GM23338 (cell line): ENCODE measurements at regions not wholly inside any gene's neighbourhood (a gene's known extent, or its start where the extent isn't known, plus 50 kb on each side); places are given as distances from the start of the nearest gene placed in this dataset.
"Not testable (repeated sequence)": the region's sequence is repeated elsewhere in the genome, so short reads cannot be mapped to it uniquely, and the experiment has no call there.

ENCODE experiments used
- ATAC-seq: fragments of 200-7000 bp; cut with Tn5 transposase; 3 replicates; pipeline ENCODE4 v1.9.1; 2020
- DNase-seq: peaks from one replicate; pipeline ENCODE4 v3.0.0-alpha.2; 2015; ENCODE audit warnings: low spot score
- H2AFZ ChIP-seq: fragments of 200-600 bp; sonication (generic); 2 replicates; pipeline ENCODE4 v1.8.0; 2016; ENCODE audit warnings: antibody characterized with exemption, mild to moderate bottlenecking, moderate library complexity
- H3F3A ChIP-seq: fragments of 200-600 bp; sonication (generic); replicated peaks from 2 replicates; pipeline ENCODE4 v1.8.0; 2017; ENCODE audit warnings: antibody characterized with exemption, mixed run types, low read depth
- H3K27ac ChIP-seq: fragments of 200-600 bp; sonication (generic); 2 replicates; pipeline ENCODE4 v1.6.1; 2016; ENCODE audit warnings: low read depth
- H3K27me3 ChIP-seq: fragments of 200-600 bp; sonication (generic); 2 replicates; pipeline ENCODE4 v1.8.0; 2016; ENCODE audit warnings: mild to moderate bottlenecking, mixed run types, moderate library complexity; ENCODE audit not compliant: insufficient read depth
- H3K36me3 ChIP-seq: fragments of 200-600 bp; sonication (generic); 2 replicates; pipeline ENCODE4 v1.8.0; 2016; ENCODE audit warnings: mild to moderate bottlenecking; ENCODE audit not compliant: insufficient read depth
- H3K4me1 ChIP-seq: fragments of 200-600 bp; sonication (generic); 2 replicates; pipeline ENCODE4 v1.8.0; 2016; ENCODE audit warnings: mild to moderate bottlenecking, moderate library complexity; ENCODE audit not compliant: insufficient read depth
- H3K4me2 ChIP-seq: fragments of 200-600 bp; sonication (generic); 2 replicates; pipeline ENCODE4 v1.7.1; 2017; ENCODE audit warnings: mixed run types
- H3K4me3 ChIP-seq: fragments of 200-600 bp; sonication (generic); 2 replicates; pipeline ENCODE4 v1.6.1; 2016; ENCODE audit warnings: mixed run types
- H3K79me2 ChIP-seq: fragments of 200-600 bp; sonication (generic); replicated peaks from 2 replicates; pipeline ENCODE4 v1.8.0; 2017; ENCODE audit warnings: mild to moderate bottlenecking; ENCODE audit not compliant: insufficient read depth
- H3K9me2 ChIP-seq: fragments of 200-600 bp; sonication (generic); 2 replicates; pipeline ENCODE4 v1.8.0; 2017; ENCODE audit not compliant: insufficient read depth
- H4K20me1 ChIP-seq: fragments of 200-600 bp; sonication (generic); replicated peaks from 2 replicates; pipeline ENCODE4 v1.8.0; 2017; ENCODE audit warnings: mild to moderate bottlenecking; ENCODE audit not compliant: insufficient read depth
- H3K27ac Mint-ChIP-seq: 2 replicates; pipeline ENCODE4 v1.8.0; 2020; ENCODE audit warnings: inconsistent platforms, mild to moderate bottlenecking, moderate library complexity, mixed read lengths
- H3K27me3 Mint-ChIP-seq: 3 replicates; pipeline ENCODE4 v1.8.0; 2022; ENCODE audit warnings: low read depth, mild to moderate bottlenecking, moderate library complexity, mixed read lengths, inconsistent platforms; ENCODE audit not compliant: insufficient read depth, poor library complexity
- H3K36me3 Mint-ChIP-seq: 3 replicates; pipeline ENCODE4 v1.8.0; 2021; ENCODE audit warnings: low read depth, mild to moderate bottlenecking, inconsistent platforms, moderate library complexity, mixed read lengths
- H3K4me1 Mint-ChIP-seq: 3 replicates; pipeline ENCODE4 v1.8.0; 2020; ENCODE audit warnings: mild to moderate bottlenecking, inconsistent platforms, mixed read lengths
- H3K4me3 Mint-ChIP-seq: 3 replicates; pipeline ENCODE4 v1.8.0; 2021; ENCODE audit warnings: moderate library complexity, mild to moderate bottlenecking, inconsistent platforms, mixed read lengths
- H3K9me3 Mint-ChIP-seq: 3 replicates; pipeline ENCODE4 v1.8.0; 2020; ENCODE audit warnings: moderate library complexity, mild to moderate bottlenecking, inconsistent platforms, mixed read lengths
- POLR2AphosphoS5 ChIP-seq: IDR thresholded peaks from 2 replicates; pipeline ENCODE4 v1.6.1; 2016; ENCODE audit warnings: antibody characterized with exemption, low read depth
- TF ChIP-seq, protein P1 (sequence below): fragments of 250-450 bp; sonication (Bioruptor Pico); IDR thresholded peaks from 2 replicates; pipeline ENCODE4 v1.5.0; 2020; ENCODE audit warnings: mild to moderate bottlenecking, moderate library complexity

- TF ChIP-seq, protein P1, sequence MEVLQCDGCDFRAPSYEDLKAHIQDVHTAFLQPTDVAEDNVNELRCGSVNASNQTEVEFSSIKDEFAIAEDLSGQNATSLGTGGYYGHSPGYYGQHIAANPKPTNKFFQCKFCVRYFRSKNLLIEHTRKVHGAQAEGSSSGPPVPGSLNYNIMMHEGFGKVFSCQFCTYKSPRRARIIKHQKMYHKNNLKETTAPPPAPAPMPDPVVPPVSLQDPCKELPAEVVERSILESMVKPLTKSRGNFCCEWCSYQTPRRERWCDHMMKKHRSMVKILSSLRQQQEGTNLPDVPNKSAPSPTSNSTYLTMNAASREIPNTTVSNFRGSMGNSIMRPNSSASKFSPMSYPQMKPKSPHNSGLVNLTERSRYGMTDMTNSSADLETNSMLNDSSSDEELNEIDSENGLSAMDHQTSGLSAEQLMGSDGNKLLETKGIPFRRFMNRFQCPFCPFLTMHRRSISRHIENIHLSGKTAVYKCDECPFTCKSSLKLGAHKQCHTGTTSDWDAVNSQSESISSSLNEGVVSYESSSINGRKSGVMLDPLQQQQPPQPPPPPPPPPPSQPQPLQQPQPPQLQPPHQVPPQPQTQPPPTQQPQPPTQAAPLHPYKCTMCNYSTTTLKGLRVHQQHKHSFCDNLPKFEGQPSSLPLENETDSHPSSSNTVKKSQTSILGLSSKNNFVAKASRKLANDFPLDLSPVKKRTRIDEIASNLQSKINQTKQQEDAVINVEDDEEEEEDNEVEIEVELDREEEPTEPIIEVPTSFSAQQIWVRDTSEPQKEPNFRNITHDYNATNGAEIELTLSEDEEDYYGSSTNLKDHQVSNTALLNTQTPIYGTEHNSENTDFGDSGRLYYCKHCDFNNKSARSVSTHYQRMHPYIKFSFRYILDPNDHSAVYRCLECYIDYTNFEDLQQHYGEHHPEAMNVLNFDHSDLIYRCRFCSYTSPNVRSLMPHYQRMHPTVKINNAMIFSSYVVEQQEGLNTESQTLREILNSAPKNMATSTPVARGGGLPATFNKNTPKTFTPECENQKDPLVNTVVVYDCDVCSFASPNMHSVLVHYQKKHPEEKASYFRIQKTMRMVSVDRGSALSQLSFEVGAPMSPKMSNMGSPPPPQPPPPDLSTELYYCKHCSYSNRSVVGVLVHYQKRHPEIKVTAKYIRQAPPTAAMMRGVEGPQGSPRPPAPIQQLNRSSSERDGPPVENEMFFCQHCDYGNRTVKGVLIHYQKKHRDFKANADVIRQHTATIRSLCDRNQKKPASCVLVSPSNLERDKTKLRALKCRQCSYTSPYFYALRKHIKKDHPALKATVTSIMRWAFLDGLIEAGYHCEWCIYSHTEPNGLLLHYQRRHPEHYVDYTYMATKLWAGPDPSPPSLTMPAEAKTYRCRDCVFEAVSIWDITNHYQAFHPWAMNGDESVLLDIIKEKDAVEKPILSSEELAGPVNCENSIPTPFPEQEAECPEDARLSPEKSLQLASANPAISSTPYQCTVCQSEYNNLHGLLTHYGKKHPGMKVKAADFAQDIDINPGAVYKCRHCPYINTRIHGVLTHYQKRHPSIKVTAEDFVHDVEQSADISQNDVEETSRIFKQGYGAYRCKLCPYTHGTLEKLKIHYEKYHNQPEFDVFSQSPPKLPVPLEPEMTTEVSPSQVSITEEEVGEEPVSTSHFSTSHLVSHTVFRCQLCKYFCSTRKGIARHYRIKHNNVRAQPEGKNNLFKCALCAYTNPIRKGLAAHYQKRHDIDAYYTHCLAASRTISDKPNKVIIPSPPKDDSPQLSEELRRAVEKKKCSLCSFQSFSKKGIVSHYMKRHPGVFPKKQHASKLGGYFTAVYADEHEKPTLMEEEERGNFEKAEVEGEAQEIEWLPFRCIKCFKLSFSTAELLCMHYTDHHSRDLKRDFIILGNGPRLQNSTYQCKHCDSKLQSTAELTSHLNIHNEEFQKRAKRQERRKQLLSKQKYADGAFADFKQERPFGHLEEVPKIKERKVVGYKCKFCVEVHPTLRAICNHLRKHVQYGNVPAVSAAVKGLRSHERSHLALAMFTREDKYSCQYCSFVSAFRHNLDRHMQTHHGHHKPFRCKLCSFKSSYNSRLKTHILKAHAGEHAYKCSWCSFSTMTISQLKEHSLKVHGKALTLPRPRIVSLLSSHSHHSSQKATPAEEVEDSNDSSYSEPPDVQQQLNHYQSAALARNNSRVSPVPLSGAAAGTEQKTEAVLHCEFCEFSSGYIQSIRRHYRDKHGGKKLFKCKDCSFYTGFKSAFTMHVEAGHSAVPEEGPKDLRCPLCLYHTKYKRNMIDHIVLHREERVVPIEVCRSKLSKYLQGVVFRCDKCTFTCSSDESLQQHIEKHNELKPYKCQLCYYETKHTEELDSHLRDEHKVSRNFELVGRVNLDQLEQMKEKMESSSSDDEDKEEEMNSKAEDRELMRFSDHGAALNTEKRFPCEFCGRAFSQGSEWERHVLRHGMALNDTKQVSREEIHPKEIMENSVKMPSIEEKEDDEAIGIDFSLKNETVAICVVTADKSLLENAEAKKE, result no peak
Measured at GRCh38 chr9:104319685-104320084, 184.4 kb upstream of the OR13F1 start (continued).

GRCh38 chr9:104322596-104322995 is 181.5 kb upstream of the OR13F1 start:
- no peak for ATAC-seq
- no peak overlapping the region; the same call in 1 of the 2 replicates for H3K27ac Mint-ChIP-seq
- no peaks in the 10 kb centered on the region for H3K36me3 Mint-ChIP-seq

GRCh38 chr9:104323967-104324694 is 179.9 kb upstream of the OR13F1 start:
- not testable (repeated sequence) for H3K4me3 ChIP-seq, DNase-seq, H3F3A ChIP-seq, H2AFZ ChIP-seq, H3K79me2 ChIP-seq, H3K4me1 Mint-ChIP-seq, ATAC-seq, H3K27ac Mint-ChIP-seq, H3K27me3 ChIP-seq, H3K9me2 ChIP-seq, H3K36me3 ChIP-seq, H3K4me3 Mint-ChIP-seq, H3K9me3 Mint-ChIP-seq, H3K36me3 Mint-ChIP-seq, H3K4me1 ChIP-seq, H3K4me2 ChIP-seq, H4K20me1 ChIP-seq, H3K27me3 Mint-ChIP-seq, H3K27ac ChIP-seq

More at GRCh38 chr9:104322596-104322995, 181.5 kb upstream of the OR13F1 start:
- H3K9me2 ChIP-seq, result no peaks in the 10 kb centered on the region
- TF ChIP-seq POLR2AphosphoS5, result no peak
- Mint-ChIP-seq H3K4me3 (no peak overlapping the region), H3K9me3 (peaks cover 2% of the 10 kb centered on the region; the same call in 2 of the 3 replicates), H3K27me3 (no peaks in the 10 kb centered on the region), H3K4me1 (peaks cover 3% of the 10 kb centered on the region; the same call in 2 of the 3 replicates)
- H2AFZ ChIP-seq, result peak overlapping the region; percentile 29; the same call in 1 of the 2 replicates
- no peaks in the 10 kb centered on the region for H3K79me2 ChIP-seq
- no peaks in the 10 kb centered on the region for H4K20me1 ChIP-seq
- H3K36me3 ChIP-seq, result no peaks in the 10 kb centered on the region
- H3K4me1 ChIP-seq, result no peaks in the 10 kb centered on the region
- DNase-seq, result no peak
- no peak overlapping the region for H3K27ac ChIP-seq
- no peaks in the 10 kb centered on the region for H3F3A ChIP-seq
- H3K4me2 ChIP-seq, result no peak overlapping the region
- no peaks in the 10 kb centered on the region for H3K27me3 ChIP-seq
- no peak overlapping the region for H3K4me3 ChIP-seq
